Immature natural killer cell (primary cell): ENCODE measurements at regions not wholly inside any gene's neighbourhood (a gene's known extent, or its start where the extent isn't known, plus 50 kb on each side); places are given as distances from the start of the nearest gene placed in this dataset.

Source experiments
- DNase-seq, 3 donors: peaks; one replicate each; pipeline ENCODE4 v3.0.0; 2022; ENCODE audit warnings: mixed read lengths in 1 of 3
- H3K27ac Mint-ChIP-seq, 6 donors: one replicate each; pipeline ENCODE4 v1.8.0; 2020; ENCODE audit warnings: mixed read lengths in 6 of 6, mild to moderate bottlenecking in 5 of 6, inconsistent platforms in 4 of 6, moderate library complexity in 3 of 6
- H3K27me3 Mint-ChIP-seq, 3 donors: one replicate each; pipeline ENCODE4 v1.8.0; 2020 to 2021; ENCODE audit warnings: low read depth in 3 of 3, mild to moderate bottlenecking in 3 of 3, mixed read lengths in 3 of 3, moderate library complexity in 3 of 3, inconsistent platforms in 1 of 3
- H3K36me3 Mint-ChIP-seq, 3 donors: one replicate each; pipeline ENCODE4 v1.8.0; 2020; ENCODE audit warnings: mixed read lengths in 3 of 3, inconsistent platforms in 2 of 3, mild to moderate bottlenecking in 2 of 3
- H3K4me1 Mint-ChIP-seq, 2 donors: one replicate each; pipeline ENCODE4 v1.8.0; 2020; ENCODE audit warnings: inconsistent platforms in 2 of 2, mild to moderate bottlenecking in 2 of 2, mixed read lengths in 2 of 2, moderate library complexity in 1 of 2
- H3K4me3 Mint-ChIP-seq, 5 donors: one replicate each; pipeline ENCODE4 v1.8.0; 2020; ENCODE audit warnings: mild to moderate bottlenecking in 5 of 5, mixed read lengths in 5 of 5, inconsistent platforms in 3 of 5, moderate library complexity in 3 of 5
- H3K9me3 Mint-ChIP-seq, 6 donors: one replicate each; pipeline ENCODE4 v1.8.0; 2020; ENCODE audit warnings: mild to moderate bottlenecking in 6 of 6, mixed read lengths in 6 of 6, inconsistent platforms in 4 of 6, moderate library complexity in 3 of 6

GRCh38 chr21:39097981-39098380 is 85.3 kb downstream of the PSMG1 start:
- H3K4me1 Mint-ChIP-seq: no peaks in the 10 kb centered on the region
- no peak overlapping the region for H3K4me3 Mint-ChIP-seq
- no peaks in the 10 kb centered on the region for H3K9me3 Mint-ChIP-seq
- peaks cover 0 to 12% (median 0%) of the 10 kb centered on the region in 3 donors for H3K27me3 Mint-ChIP-seq
- DNase-seq: no peak
- H3K36me3 Mint-ChIP-seq: peaks cover 0 to 2% (median 0%) of the 10 kb centered on the region in 3 donors
- H3K27ac Mint-ChIP-seq: no peak overlapping the region

GRCh38 chr21:39097335-39097861 is 85.9 kb downstream of the PSMG1 start:
- Mint-ChIP-seq H3K4me1 (no peaks in the 10 kb centered on the region), H3K27me3 (peaks cover 0 to 6% (median 0%) of the 10 kb centered on the region in 3 donors), H3K36me3 (no peaks in the 10 kb centered on the region), H3K4me3 (no peak overlapping the region), H3K9me3 (no peaks in the 10 kb centered on the region), H3K27ac (no peak overlapping the region)
- DNase-seq: no peak

GRCh38 chr21:39096754-39097153 is 86.5 kb downstream of the PSMG1 start:
- Mint-ChIP-seq H3K36me3 (no peaks in the 10 kb centered on the region), H3K27ac (no peak overlapping the region), H3K9me3 (no peaks in the 10 kb centered on the region), H3K4me1 (no peaks in the 10 kb centered on the region), H3K4me3 (no peak overlapping the region), H3K27me3 (peaks cover 0 to 6% (median 0%) of the 10 kb centered on the region in 3 donors)
- no peak for DNase-seq

GRCh38 chr21:39095681-39096080 is 87.6 kb downstream of the PSMG1 start:
- Mint-ChIP-seq H3K36me3 (no peaks in the 10 kb centered on the region), H3K27me3 (peaks cover 0 to 7% (median 0%) of the 10 kb centered on the region in 3 donors), H3K27ac (no peak overlapping the region), H3K4me1 (no peaks in the 10 kb centered on the region), H3K4me3 (no peak overlapping the region), H3K9me3 (no peaks in the 10 kb centered on the region)
- no peak for DNase-seq

GRCh38 chr21:39094847-39095579 is 88.2 kb downstream of the PSMG1 start:
- no peaks in the 10 kb centered on the region for H3K9me3 Mint-ChIP-seq
- DNase-seq: no peak
- no peaks in the 10 kb centered on the region for H3K36me3 Mint-ChIP-seq
- H3K27me3 Mint-ChIP-seq: peaks cover 0 to 7% (median 0%) of the 10 kb centered on the region in 3 donors
- no peaks in the 10 kb centered on the region for H3K4me1 Mint-ChIP-seq
- no peak overlapping the region for H3K27ac Mint-ChIP-seq
- H3K4me3 Mint-ChIP-seq: no peak overlapping the region

GRCh38 chr21:39094087-39094780 is 89.0 kb downstream of the PSMG1 start:
- H3K4me1 Mint-ChIP-seq: no peaks in the 10 kb centered on the region
- H3K9me3 Mint-ChIP-seq: no peaks in the 10 kb centered on the region
- H3K27ac Mint-ChIP-seq: no peak overlapping the region
- peaks cover 0 to 2% (median 0%) of the 10 kb centered on the region in 3 donors for H3K27me3 Mint-ChIP-seq
- H3K4me3 Mint-ChIP-seq: no peak overlapping the region
- no peaks in the 10 kb centered on the region for H3K36me3 Mint-ChIP-seq
- DNase-seq: no peak

GRCh38 chr21:39093526-39093925 is 89.7 kb downstream of the PSMG1 start:
- Mint-ChIP-seq H3K4me1 (no peaks in the 10 kb centered on the region), H3K4me3 (no peak overlapping the region), H3K27ac (no peak overlapping the region)

GRCh38 chr21:39088831-39089380 is 94.3 kb downstream of the PSMG1 start:
- Mint-ChIP-seq H3K27me3 (peaks cover 0 to 2% (median 2%) of the 10 kb centered on the region in 3 donors), H3K9me3 (no peaks in the 10 kb centered on the region), H3K27ac (no peak overlapping the region), H3K4me3 (no peak overlapping the region), H3K36me3 (no peaks in the 10 kb centered on the region), H3K4me1 (no peaks in the 10 kb centered on the region)
- DNase-seq: no peak

More at GRCh38 chr21:39093526-39093925, 89.7 kb downstream of the PSMG1 start:
- DNase-seq: no peak
- H3K9me3 Mint-ChIP-seq: no peaks in the 10 kb centered on the region
- no peaks in the 10 kb centered on the region for H3K36me3 Mint-ChIP-seq
- H3K27me3 Mint-ChIP-seq: peaks cover 0 to 2% (median 0%) of the 10 kb centered on the region in 3 donors

GRCh38 chr21:39088031-39088370 is 95.2 kb downstream of the PSMG1 start:
- Mint-ChIP-seq H3K4me3 (no peak overlapping the region), H3K9me3 (no peaks in the 10 kb centered on the region), H3K4me1 (no peaks in the 10 kb centered on the region), H3K27me3 (peaks cover 0 to 6% (median 2%) of the 10 kb centered on the region in 3 donors), H3K27ac (peak overlapping the region in 1 of 6 donors; percentile 17), H3K36me3 (no peaks in the 10 kb centered on the region)
- DNase-seq: no peak

GRCh38 chr21:39087238-39088030 is 95.8 kb downstream of the PSMG1 start:
- Mint-ChIP-seq H3K4me3 (no peak overlapping the region), H3K9me3 (no peaks in the 10 kb centered on the region), H3K36me3 (no peaks in the 10 kb centered on the region), H3K27ac (peak overlapping the region in 1 of 6 donors; percentile 17), H3K27me3 (peaks cover 0 to 6% (median 2%) of the 10 kb centered on the region in 3 donors), H3K4me1 (no peaks in the 10 kb centered on the region)
- DNase-seq: no peak

- Mint-ChIP-seq H3K27me3 (peaks cover 0 to 4% (median 2%) of the 10 kb centered on the region in 3 donors), H3K4me1 (no peaks in the 10 kb centered on the region), H3K27ac (no peak overlapping the region), H3K4me3 (no peak overlapping the region), H3K36me3 (no peaks in the 10 kb centered on the region), H3K9me3 (no peaks in the 10 kb centered on the region)
- no peak for DNase-seq
Observed at GRCh38 chr21:39086547-39086946, 96.7 kb downstream of the PSMG1 start.

- Mint-ChIP-seq H3K4me1 (no peaks in the 10 kb centered on the region), H3K27me3 (peaks cover 0 to 4% (median 2%) of the 10 kb centered on the region in 3 donors), H3K27ac (no peak overlapping the region), H3K9me3 (no peaks in the 10 kb centered on the region), H3K4me3 (no peak overlapping the region), H3K36me3 (no peaks in the 10 kb centered on the region)
- no peak for DNase-seq
Observed at GRCh38 chr21:39085843-39086405, 97.3 kb downstream of the PSMG1 start.

- DNase-seq: no peak
- H3K4me3 Mint-ChIP-seq: no peak overlapping the region
Observed at GRCh38 chr21:39084979-39085729, 98.1 kb downstream of the PSMG1 start.

More at GRCh38 chr21:39084979-39085729, 98.1 kb downstream of the PSMG1 start:
- Mint-ChIP-seq H3K27ac (no peak overlapping the region), H3K36me3 (no peaks in the 10 kb centered on the region), H3K27me3 (peaks cover 0 to 4% (median 2%) of the 10 kb centered on the region in 3 donors), H3K9me3 (no peaks in the 10 kb centered on the region), H3K4me1 (no peaks in the 10 kb centered on the region)
